ENCODE measurements at regions not wholly inside any gene's neighbourhood (a gene's known extent, or its start where the extent isn't known, plus 50 kb on each side); places are given as distances from the start of the nearest gene placed in this dataset.

DNA sequence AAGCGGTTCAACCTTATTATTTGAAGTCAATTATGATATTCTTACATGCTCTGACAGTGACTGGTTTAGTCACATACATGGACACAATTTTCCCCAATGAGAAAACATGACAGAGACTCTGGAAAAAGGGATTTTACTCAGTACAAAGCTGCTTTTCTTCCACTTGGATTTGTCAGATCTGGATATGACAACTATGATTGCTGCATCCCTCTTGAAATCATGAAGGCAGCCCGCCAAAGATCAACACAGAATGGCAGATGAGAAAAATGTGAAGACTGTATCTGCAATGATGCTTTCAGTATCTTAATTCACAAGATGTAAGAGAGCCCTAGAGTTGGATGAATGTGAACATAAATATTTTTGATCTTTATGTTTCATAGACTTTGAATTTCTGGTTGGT, 439.6 kb downstream of the CDH8 start:
- DNase-seq, result no peak

DNA sequence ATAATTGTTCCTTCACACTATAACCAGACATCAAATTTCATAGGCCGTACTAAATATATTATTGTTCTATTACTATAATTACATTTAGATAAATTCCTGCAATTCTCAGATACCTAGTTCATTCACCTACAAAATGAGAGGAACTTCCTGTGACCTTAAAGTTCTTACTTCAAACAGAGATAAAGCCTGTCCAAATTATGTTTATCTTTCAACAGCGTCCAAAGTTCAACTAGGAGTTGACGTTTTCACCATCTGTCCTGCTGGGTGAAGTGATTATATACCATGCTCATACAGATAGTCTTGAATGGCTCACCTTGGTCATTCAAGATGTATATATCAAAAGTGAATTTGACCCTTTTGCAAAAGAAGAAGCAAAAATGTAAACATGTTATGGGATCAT, 440.6 kb downstream of the CDH8 start:
- no peak for DNase-seq

DNA sequence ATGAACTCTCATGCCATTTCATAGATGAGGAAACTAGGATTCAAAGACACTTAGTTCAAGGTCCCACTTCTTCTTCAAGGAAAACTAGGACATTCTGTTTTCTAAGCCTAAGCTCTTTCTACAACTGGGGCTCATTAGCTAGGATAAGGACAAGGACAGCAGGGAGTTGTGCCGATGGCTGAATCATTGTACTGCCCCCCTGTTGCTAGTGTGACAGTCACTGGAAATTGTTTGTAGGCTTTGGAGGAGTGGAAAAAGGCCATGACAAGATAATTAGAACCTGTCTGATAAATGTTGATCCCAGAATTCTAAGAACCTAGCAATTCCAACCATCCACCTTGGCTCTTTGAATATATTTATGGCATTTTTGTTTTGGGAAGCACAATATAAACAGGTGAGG, 445.7 kb downstream of the CDH8 start:
- no peak for DNase-seq

DNA sequence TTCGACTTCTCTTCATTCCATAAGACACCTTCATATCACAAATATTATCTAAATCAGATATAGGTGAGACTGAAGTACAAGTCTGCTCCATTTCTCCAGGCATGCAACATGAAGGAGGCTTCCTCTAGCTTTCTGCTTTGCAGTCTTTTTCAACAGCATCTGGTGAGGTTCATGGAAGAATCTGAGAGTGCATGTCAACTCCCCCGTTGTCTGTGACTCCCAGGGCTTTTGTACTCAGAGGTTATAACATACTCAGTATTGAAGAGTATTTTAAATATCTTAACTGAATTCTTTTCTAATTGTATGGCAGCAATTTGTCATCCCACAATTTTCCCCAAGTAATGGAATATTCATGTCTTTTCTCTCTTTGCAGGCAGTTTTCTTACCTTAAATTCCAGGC, 448.7 kb downstream of the CDH8 start:
- DNase-seq, result no peak

DNA sequence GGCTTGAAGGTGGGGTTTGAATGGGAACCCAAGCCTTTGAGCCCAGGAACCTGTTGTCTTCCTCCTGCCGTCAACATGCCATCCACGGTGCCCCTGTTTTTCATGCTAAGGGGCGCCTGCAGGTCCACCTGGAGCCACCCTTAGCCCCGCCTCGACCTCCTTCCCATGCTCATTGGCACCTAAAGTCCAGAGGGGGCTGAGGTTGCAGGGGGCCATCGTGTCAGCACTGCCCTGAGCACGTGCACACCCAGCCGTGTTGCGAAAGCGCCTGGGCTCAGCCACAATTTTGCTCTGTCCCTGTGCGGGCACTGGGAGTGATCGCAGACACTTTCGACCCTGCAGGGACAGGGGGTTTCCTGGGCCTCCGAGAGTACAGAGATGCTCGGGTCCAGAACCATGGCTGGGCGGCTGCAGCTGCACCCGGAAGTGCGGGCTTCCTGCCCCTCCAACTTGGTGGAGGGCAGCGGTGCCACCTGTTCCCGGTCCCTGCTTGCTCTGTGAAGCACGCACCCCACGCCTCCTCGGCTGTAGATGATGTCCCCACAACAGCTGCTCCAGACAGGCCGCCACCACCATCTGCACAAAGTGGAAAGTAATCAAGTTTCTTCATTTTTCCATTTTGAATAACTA, 454.7 kb downstream of the CDH8 start:
- no peak for DNase-seq

DNA sequence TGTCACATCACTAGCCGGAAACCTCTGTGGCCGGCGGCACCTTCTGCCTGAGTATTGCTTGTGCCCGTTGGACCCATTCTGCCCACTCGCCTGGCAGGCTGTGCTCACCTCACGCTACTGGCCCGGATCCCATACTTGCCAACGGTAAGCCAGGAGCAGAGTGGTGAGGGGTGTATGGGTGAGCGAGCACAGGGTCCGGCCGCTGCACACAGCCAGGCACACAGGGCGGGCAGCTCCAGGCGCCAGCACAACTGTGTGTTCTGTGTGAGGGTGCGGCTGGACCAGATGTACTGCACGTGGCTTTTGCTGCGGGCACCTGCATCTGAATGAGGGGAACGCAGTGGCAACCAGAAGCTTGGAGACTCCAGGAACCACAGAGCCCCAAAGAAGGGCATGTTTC, 455.7 kb downstream of the CDH8 start:
- DNase-seq, result no peak

DNA sequence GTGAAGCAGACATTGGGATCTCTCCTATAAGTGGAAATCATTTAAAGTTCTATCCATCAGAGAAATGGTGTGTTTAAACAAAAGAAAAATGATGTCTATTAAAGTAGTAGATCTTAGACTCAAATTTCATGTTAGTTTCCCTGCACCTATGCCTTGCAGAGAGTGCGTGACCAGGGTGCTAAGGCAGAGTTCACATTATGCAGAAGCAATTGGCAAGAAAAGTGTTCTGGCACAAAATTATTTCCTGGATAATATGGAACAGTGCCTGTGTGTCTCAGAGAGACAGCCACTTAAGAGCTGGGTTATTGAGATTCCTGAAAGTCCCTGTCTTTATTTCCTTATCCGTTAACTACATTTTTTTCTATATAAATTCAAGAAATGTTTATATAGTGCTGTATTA, 457.0 kb downstream of the CDH8 start:
- no peak for DNase-seq

DNA sequence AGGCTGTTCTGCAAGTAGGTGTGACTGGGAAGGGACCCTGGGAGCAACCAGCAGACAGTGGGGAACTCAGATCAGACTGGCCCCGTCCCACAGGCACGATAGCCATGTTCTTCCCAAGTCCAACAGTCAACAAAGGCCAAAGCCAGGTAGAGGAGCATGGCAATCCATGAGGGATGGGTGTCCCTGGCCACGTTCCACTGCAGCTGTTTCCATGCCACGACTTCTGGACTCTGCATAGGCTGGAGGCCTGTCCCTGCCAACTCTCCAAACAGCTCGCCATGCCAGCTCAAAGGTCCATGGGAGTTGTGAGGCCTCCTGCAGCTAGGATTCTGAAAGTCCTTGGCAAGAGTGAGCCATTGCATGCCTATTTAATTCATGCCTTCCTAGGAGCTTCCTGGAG, 459.8 kb downstream of the CDH8 start:
- no peak for DNase-seq

DNA sequence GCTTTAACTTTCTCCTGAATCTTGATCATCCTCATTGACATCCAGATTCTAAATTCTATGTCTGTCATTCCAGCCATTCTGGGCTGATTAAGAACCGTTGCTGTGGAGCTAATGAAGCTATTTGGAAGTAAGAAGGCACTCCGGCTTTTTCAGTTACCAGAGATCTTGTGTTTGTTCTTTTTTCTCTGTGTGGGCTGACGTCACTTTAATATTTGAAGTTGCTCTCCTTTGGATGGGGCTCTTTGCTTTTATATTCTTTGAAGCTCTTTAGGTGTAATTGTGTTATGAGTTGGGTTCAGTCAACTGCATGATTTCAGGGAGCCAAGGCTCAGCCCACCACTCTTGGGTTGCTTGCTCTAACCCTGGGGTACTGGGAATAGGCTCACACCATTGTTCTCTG, 460.6 kb downstream of the CDH8 start:
- no peak for DNase-seq

DNA sequence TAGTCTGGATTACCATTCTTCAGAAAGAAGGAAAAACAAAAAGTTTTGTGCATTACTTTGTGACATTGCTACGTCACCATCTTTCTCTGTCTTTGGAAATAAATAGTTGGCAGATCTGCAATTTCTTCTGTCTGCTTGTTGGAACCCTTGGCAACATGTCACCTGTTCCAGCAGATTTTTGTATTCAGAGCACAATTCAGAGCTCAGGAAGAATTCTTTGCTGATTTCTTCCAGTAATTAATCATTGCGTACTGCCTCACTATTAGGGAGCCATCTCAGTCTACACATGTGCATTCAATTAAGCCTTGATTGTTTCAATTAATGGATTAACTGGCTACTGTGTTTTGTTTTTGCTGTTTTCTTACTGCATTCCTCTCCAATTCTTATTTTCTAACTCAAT, 467.2 kb downstream of the CDH8 start:
- DNase-seq, result no peak

DNA sequence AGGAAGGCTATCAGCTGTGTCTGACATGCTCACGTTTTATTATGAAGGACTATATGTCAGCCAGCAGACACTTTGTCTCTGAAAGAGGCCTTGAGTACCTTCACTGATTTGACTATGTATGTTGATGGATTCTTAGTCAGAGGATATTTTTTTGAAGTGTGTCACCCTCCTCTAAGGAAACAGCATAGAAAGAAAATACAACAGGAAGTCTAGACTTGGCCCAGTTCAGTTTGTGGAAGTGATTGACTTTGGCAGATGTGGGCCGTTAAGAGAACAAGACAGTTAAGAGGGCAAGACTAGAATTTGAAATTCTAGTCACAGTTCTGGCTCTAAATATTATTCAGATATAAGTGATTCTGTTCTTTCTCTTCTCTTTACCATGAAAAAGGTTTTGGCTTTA, 471.5 kb downstream of the CDH8 start:
- no peak for DNase-seq

DNA sequence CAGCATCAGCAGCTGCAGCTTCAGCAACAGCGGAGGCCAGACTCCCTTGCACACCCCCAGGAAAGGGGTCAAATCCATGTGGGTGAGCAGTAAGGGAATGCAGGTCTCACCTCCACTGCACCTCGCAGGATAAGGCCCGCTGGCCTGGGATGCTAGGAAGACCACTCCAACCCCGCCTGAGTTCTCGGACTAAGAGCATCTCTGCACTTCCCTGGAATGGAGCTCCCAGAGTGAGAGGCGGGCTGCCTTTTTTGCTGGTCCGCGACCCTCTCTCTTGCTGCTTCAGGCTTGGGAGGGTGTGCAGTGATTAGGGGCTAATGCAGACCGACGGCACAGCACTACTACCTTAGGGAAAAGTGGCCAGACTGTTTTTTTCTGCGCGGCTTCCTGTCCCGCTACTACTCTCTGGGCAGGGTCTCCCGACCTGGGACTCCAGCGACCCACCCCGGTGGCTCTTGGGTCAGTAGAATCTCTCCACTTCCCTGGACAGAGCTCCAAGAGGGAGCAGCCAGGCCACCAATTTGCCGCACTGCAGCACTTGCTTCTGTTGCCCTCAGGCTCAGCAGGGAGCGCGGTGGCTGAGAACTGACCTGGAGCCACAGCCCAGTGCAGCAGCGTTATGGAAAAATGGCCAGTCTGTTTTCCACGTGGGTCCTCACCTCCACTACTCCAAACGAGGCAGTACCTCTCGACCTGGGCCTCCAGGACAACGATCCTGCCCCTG, 480.4 kb downstream of the CDH8 start:
- no peak for DNase-seq

DNA sequence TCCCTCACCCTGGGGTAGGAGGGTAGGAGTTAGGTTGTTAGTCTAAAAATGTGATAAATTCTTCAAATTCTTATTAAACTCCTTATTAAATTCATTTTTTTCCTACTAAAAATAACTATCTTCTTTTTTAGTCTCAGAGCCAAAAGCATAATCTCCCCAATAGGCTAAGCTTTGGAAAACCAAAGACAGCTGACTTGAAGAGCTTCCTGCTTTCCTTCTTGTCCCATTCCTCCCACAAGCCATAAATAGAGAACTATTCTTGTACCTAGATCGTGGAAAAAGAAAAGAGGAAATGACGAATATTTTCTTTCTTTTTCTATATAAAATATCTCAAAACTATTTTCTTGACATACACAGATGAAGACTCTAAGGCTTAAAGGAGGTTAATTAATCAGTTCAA, 486.9 kb downstream of the CDH8 start:
- DNase-seq, result no peak

DNA sequence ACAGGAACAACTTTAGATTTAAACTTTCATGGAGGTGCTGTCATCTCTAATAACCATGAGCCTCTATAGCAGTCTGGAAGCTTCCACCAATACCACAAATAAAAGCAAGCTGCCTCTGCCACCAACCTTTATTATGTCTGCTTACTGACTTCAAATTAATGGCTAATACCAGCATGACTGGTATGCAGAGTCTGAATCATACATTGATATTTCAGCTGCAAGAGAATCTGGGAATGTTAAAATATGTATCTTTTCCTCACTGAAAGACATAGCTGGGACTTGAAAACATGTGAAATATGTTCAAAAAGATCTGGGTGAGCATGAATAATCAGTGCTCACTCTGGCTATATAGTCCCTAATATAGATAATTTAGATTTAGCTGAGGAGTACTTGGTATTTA, 488.6 kb downstream of the CDH8 start:
- no peak for DNase-seq

DNA sequence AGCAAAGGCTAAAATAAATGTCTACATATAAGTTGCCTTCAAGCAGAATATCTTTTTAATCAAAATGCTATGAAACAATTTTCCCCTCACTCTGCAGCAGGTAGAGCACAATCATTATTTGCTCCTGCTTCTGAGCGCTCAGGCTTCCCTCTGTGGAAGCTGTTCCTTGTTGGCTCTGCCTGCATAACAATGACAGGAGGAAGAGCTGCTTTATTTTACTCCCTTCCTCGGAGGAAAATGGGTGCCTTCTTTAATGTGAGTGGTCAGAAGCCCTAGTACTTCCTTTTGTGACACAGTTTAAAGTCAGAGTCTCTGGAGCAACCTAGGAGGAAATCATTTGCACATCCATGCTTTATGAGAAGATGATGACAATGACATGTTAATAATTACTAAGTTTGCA, 492.1 kb downstream of the CDH8 start:
- no peak for DNase-seq

DNA sequence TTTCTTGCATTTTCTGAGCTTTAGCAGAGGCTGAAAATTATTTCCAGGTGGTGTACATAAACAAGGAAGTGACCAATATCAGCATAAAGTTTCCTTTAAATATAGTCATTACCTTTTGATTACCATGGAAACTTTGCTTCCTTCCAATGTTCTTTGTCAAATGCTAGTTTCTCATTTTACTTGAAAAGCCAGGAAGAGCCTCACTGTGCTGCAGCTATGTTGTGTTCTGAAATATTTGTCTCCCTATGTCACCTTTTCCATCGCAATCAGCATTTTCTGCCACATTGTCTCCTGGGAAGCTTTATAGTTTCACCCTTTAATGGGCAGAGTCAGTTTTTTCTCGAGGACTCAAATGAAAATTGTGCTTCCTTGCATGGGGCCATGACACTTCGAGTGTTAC, 496.0 kb downstream of the CDH8 start:
- no peak for DNase-seq

DNA sequence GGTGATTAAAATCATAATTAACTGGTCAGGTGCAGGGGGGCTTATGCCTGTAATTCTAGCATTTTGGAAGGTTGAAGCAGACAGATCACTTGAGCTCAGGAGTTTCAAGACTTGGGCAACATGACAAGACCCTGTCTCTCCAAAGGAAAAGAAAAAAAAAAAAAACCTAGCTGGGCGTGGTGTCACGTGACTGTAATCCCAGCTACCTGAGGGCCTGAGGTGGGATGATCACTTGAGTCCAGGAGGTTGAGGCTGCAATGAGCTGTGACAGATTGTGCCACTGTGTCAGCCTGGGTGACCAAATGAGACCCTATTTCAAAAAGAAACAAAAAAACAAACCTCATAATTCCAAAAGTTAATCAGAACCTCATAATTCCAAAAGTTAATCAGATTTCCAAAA, 505.5 kb downstream of the CDH8 start:
- DNase-seq, result no peak

DNA sequence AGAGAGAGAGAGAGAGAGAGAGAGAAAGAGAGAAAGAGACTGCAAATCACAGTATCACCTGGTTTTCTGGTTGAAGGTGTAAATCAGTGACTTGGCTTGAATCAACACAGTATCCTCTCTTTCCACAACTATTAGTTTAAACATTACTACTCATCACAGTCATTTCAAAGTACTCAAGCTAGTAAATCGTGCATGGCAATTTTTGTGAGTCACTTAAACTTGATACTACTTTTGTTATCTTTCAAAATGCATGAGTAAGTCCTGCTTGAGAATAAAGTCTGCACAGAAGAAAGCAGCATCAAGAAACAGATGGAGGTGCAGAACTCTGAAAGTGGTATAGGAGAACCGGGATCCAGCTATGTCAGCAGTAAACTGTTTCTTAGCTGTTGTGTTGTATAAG, 535.4 kb downstream of the CDH8 start:
- DNase-seq, result no peak

DNA sequence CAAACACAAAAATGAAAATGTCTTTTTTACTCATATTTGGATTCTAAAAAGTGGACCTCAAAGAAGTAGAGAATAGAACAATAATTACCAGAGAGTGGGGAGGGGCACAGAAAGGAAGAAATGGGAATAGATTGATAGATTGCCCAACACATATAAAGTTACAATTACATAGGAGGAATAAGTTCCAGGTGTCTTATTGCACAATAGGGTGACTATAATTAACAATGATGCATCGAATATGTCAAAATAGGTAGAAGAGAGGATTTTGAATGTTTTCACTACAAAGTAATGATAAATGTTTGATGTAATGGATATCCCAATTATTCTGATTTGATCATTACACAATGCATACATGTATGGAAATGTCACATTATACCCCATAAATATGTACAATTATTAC, 556.0 kb downstream of the CDH8 start:
- no peak for DNase-seq

DNA sequence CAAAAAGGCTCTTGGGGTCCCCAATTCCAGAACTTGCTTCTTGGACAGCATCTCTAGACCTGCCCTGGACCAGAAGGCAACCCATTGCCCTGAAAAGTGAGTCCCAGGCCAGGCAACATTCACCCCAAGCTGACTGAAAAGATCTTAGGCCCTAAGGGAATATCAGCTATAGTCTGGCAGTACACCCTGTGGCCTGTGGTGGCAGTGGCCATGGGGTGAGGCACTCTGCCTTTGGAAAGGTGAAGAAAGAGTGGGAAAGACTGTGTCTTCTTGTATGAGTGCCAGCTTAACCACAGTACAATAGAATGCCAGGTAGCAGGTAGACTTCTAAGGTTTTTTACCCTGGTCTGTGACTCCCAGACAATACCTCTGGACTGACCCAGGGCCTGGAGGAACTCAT, 564.5 kb downstream of the CDH8 start:
- DNase-seq, result no peak

DNA sequence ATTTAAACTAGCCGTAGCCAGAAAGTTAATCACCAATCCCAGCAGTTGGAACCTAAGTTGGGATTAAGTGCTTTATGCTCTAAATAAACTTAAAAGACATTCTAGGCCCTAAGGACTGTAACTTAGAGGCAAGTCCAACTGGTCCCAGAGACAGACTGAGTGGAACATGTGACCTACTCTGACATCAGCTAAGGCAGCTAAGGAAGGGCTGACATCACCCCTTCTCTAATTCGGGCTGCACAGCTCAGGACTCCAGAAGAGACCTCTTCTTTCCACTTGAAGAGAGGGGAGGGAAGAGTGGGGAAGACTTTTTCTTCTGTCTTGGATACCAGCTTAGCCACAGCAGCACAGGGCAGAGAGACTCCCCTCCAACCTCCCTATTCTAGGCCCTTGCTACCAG, 565.2 kb downstream of the CDH8 start:
- DNase-seq, result no peak

DNA sequence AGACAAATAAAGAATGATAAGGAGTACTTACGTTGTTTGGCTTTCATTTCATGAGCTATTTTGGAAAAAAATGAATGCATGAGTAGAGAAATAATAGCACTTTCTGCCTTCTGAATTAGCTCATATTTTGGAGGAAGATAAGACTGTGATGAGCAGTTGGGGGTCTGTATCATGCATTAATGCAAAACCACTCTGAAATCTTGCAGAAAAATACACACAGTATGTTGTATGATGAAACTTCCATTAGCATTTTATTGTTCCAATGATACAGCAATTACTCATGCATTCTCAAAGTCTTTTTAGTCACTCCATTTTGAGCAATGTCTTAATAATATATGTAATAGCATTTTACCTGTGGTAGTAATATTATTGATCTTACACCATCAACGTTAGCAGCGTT, 571.0 kb downstream of the CDH8 start:
- DNase-seq, result no peak

DNA sequence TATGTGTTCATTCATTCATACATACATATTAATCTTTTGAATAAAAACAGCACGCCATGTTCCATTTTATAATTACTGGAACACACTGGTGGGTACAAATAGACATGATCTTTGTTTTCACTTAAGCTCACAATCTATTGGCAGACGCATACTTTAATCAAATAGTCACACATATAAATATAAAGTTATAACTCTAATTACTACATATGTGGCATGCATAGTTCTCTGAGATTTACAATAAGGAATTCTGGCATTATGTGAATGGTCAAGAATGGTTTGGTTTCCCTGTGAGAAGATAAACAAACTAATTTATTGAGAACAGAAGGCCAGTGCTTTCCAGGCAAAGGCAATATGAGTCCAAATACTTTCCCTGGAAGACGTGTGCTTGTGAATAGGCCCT, 576.2 kb downstream of the CDH8 start:
- DNase-seq, result no peak

DNA sequence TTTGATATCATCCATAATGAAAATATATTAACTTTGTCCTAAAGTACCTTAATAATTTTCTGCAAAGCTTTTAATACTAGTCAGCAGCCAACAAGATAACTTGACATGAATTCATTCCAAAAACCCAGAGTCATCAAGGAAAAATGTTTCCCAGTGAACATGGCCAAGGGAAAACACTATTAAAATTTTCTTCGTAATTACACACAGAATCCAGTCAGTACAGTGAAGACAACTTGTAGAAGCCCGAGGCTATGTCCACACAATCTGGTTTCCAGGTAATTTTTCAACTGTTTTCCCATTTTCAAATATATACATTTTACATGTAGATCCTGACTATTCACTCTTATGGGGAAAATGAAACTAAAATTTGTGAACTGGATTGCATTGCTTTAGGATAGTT, 600.9 kb downstream of the CDH8 start:
- no peak for DNase-seq

DNA sequence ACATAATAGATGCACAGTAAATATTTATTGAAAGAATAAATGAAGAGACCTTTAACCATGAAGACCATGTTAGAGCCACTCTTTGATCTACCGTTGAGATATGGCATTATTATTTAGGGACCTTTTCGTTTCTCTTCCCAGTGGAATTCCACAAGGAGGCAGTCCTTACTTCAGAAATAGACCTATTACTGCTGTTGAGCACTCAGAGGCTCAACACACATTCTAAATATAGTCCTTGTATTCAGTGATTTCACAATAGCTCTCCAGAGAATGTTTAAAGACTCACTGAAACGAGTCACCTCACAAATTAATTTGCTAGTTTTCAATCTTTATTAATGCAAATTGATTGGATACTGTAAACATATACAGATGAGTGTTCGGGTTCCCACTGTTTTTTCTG, 603.8 kb downstream of the CDH8 start:
- DNase-seq, result no peak

Measured in activated CD8-positive, alpha-beta memory T cell treated with anti-CD3 and anti-CD28 coated beads, Interleukin-2, amount 50 U/mL, for 48 hours (primary cell).